ENCODE measurements at regions not wholly inside any gene's neighbourhood (a gene's known extent, or its start where the extent isn't known, plus 50 kb on each side); places are given as distances from the start of the nearest gene placed in this dataset.
"Not testable (repeated sequence)": the region's sequence is repeated elsewhere in the genome, so short reads cannot be mapped to it uniquely, and the experiment has no call there.

DNA sequence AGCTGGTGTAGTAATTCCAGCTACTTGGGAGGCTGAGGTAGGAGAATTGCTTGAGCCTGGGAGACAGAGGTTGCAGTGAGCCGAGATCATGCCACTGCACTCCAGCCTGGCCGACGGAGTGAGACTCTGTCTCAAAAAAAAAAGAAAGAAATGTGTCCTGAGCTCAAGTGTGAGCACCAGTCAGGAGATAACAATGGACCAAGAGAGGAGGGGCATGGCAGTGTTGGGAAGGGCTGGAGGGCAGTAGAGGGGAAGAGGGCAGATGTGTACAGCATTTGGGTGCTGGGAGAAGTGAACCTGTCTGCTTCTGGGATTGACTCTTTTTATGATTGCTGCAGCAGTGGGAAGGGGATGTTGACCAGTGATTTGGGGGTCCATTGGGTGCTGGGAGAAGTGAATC lies 105.3 kb upstream of the MPHOSPH6 start:
- H3K4me3 ChIP-seq (ENCODE audit: low read length in 2 of 2); H3K36me3 ChIP-seq (ENCODE audit: control insufficient read depth in 2 of 2, insufficient read depth in 2 of 2, low read length in 2 of 2); H3K9me3 ChIP-seq (ENCODE audit: control insufficient read depth in 2 of 2, low read length in 2 of 2); H3K9ac ChIP-seq (ENCODE audit: low read length in 2 of 2); H3K27ac ChIP-seq (ENCODE audit: low read length); H3K4me1 ChIP-seq (ENCODE audit: control insufficient read depth, insufficient read depth, low read length); H3K27me3 ChIP-seq (ENCODE audit: control insufficient read depth in 1 of 2, insufficient read depth in 2 of 2, low read length in 2 of 2): not testable (repeated sequence)

DNA sequence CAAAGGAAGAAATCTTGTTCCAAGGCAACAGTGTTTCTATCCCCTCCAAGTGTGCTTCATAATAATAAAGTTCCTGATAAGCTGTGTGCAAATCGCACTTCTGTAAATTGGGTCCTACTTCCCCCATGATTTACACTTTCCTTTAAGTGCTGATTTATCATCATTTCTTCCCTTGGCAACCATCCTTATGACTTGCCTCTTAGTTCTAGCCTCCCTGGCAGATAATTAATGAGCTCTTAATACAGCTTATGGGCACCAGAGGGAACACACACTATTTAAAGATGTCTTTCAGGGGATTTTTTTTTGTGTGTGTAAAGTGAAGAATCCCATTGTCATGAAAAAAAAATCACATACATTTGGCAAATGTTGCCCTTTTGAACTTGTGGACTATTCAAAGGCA lies 101.6 kb upstream of the MPHOSPH6 start:
- Histone ChIP-seq H3K27me3 (ENCODE audit: control insufficient read depth in 1 of 2, insufficient read depth in 2 of 2, low read length in 2 of 2) (no peaks in the 10 kb centered on the region), H3K4me3 (ENCODE audit: low read length in 2 of 2) (no peak overlapping the region), H3K36me3 (ENCODE audit: control insufficient read depth in 2 of 2, insufficient read depth in 2 of 2, low read length in 2 of 2) (no peaks in the 10 kb centered on the region), H3K4me1 (ENCODE audit: control insufficient read depth, insufficient read depth, low read length) (no peaks in the 10 kb centered on the region), H3K9me3 (ENCODE audit: control insufficient read depth in 2 of 2, low read length in 2 of 2) (no peaks in the 10 kb centered on the region), H3K27ac (ENCODE audit: low read length) (no peak overlapping the region), H3K9ac (ENCODE audit: low read length in 2 of 2) (no peak overlapping the region)

DNA sequence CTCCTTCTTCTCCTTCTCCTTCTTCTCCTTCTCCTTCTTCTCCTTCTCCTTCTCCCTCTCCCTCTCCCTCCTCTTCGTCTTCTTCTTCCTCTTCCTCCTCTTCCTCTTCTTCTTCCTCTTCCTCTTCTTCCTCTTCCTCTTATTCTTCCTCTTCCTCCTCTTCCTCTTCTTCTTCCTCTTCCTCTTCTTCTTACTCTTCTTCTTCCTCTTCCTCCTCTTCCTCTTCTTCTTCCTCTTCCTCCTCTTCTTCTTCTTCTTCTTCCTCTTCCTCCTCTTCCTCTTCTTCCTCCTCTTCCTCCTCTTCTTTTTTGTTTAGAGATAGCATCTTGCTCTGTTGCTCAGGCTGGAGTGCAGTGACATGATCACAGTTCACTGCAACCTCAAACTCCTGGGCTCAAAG lies 97.7 kb upstream of the MPHOSPH6 start:
- H3K36me3 ChIP-seq (ENCODE audit: control insufficient read depth in 2 of 2, insufficient read depth in 2 of 2, low read length in 2 of 2); H3K4me3 ChIP-seq (ENCODE audit: low read length in 2 of 2); H3K4me1 ChIP-seq (ENCODE audit: control insufficient read depth, insufficient read depth, low read length); H3K9ac ChIP-seq (ENCODE audit: low read length in 2 of 2); H3K9me3 ChIP-seq (ENCODE audit: control insufficient read depth in 2 of 2, low read length in 2 of 2); H3K27ac ChIP-seq (ENCODE audit: low read length); H3K27me3 ChIP-seq (ENCODE audit: control insufficient read depth in 1 of 2, insufficient read depth in 2 of 2, low read length in 2 of 2): not testable (repeated sequence)

DNA sequence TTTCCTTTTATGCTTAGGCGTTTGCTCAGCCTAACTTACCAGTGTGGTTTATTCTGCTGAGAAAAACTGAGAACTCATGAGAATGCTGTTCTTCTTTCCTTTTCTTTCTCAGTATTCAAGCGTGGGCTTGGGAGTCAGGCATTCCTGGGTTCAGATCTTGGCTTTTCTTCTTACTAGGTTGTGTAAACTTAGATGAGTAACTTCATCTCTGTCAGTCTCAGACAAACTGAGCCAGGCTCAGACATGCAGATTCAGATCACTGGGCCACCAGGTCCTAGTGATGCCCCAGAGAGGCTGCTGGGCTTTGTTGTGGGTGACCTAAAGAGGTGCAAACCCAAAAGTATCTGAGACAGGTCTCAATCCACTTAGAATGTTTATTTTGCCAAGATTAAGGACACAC lies 95.8 kb upstream of the MPHOSPH6 start:
- Histone ChIP-seq H3K36me3 (ENCODE audit: control insufficient read depth in 2 of 2, insufficient read depth in 2 of 2, low read length in 2 of 2) (no peaks in the 10 kb centered on the region), H3K9ac (ENCODE audit: low read length in 2 of 2) (no peak overlapping the region), H3K27me3 (ENCODE audit: control insufficient read depth in 1 of 2, insufficient read depth in 2 of 2, low read length in 2 of 2) (no peaks in the 10 kb centered on the region), H3K27ac (ENCODE audit: low read length) (no peak overlapping the region), H3K9me3 (ENCODE audit: control insufficient read depth in 2 of 2, low read length in 2 of 2) (no peaks in the 10 kb centered on the region), H3K4me3 (ENCODE audit: low read length in 2 of 2) (no peak overlapping the region), H3K4me1 (ENCODE audit: control insufficient read depth, insufficient read depth, low read length) (peaks cover 3% of the 10 kb centered on the region)

DNA sequence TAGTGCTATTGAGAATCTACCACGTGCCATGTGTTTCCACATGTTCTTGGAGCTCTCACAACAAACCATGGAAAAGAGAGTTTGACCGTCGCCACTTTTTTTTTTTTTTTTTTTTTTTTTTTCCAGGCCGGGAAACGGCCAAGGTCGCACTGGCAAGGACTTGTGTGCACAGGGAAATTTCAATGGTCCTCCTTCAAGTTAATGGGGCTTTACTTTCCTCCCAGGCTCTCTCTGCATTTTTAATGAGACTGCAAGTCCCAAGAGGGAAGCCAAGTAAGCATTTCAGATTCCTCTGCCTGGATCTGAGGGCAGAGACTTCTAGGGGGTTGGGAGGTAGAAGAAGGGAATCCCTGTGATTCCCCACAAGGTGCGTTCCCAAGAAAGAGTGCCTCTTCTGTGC lies 94.7 kb upstream of the MPHOSPH6 start:
- Histone ChIP-seq H3K27ac (ENCODE audit: low read length) (no peak overlapping the region), H3K9ac (ENCODE audit: low read length in 2 of 2) (no peak overlapping the region), H3K4me3 (ENCODE audit: low read length in 2 of 2) (no peak overlapping the region), H3K9me3 (ENCODE audit: control insufficient read depth in 2 of 2, low read length in 2 of 2) (no peaks in the 10 kb centered on the region), H3K4me1 (ENCODE audit: control insufficient read depth, insufficient read depth, low read length) (peaks cover 3% of the 10 kb centered on the region), H3K36me3 (ENCODE audit: control insufficient read depth in 2 of 2, insufficient read depth in 2 of 2, low read length in 2 of 2) (no peaks in the 10 kb centered on the region), H3K27me3 (ENCODE audit: control insufficient read depth in 1 of 2, insufficient read depth in 2 of 2, low read length in 2 of 2) (no peaks in the 10 kb centered on the region)

DNA sequence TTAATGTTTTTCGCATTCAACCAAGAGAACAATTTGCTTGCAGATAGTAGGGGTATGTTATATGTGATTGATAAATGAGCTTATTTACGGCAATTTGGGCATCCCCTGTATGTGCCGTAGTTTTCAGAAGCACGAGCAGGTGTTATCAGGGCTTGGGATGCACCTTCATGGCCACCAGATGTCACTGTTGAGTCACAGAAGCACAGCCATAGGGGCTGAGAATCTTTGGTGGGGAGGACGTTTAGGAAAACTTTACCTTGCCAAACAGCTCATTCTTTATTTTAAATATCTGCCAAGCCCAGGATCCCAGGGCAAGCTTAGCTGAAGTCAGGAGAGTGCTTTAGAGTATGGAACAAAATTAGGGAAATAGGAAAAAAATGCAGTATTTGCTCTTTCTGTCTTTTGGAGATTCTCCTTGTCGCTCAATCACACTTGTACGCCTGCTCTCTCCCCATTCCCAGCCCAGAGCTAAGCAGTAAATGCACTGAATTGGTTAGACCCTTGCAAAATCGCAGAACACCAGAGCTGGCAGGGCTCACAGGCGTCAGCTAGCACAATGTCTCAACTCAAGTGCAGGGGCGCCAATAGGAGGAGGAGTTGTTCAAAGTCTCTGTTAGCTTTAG lies 93.6 kb upstream of the MPHOSPH6 start:
- no peaks in the 10 kb centered on the region for H3K27me3 ChIP-seq (ENCODE audit: control insufficient read depth in 1 of 2, insufficient read depth in 2 of 2, low read length in 2 of 2)
- no peaks in the 10 kb centered on the region for H3K9me3 ChIP-seq (ENCODE audit: control insufficient read depth in 2 of 2, low read length in 2 of 2)
- no peak overlapping the region for H3K27ac ChIP-seq (ENCODE audit: low read length)
- H3K36me3 ChIP-seq (ENCODE audit: control insufficient read depth in 2 of 2, insufficient read depth in 2 of 2, low read length in 2 of 2), result no peaks in the 10 kb centered on the region
- peaks cover 3% of the 10 kb centered on the region for H3K4me1 ChIP-seq (ENCODE audit: control insufficient read depth, insufficient read depth, low read length)
- H3K4me3 ChIP-seq (ENCODE audit: low read length in 2 of 2), result no peak overlapping the region
- no peak overlapping the region for H3K9ac ChIP-seq (ENCODE audit: low read length in 2 of 2)

DNA sequence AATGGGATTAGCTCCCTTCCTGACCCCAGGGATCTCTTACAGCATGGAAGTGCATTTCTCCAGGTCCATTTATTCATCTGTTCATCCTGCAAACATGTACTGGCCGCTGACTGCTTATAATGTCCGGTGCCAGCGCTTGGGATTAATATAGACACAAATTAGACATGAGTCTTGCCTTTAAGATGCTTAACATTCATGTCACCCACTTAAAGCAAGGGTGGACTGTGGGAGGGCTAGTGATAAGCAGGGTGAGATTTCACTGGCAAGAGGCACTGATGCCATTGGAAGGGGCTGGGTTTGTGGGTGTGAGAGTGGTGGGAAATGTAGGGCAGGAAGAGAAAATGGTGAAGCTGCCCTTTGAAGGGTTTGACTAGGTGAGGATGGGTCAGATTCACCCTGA lies 92.2 kb upstream of the MPHOSPH6 start:
- no peak overlapping the region for H3K4me3 ChIP-seq (ENCODE audit: low read length in 2 of 2)
- H3K9me3 ChIP-seq (ENCODE audit: control insufficient read depth in 2 of 2, low read length in 2 of 2), result no peaks in the 10 kb centered on the region
- H3K4me1 ChIP-seq (ENCODE audit: control insufficient read depth, insufficient read depth, low read length), result peaks cover 3% of the 10 kb centered on the region
- H3K27me3 ChIP-seq (ENCODE audit: control insufficient read depth in 1 of 2, insufficient read depth in 2 of 2, low read length in 2 of 2), result no peaks in the 10 kb centered on the region
- H3K27ac ChIP-seq (ENCODE audit: low read length), result no peak overlapping the region
- H3K36me3 ChIP-seq (ENCODE audit: control insufficient read depth in 2 of 2, insufficient read depth in 2 of 2, low read length in 2 of 2), result no peaks in the 10 kb centered on the region
- no peak overlapping the region for H3K9ac ChIP-seq (ENCODE audit: low read length in 2 of 2)

DNA sequence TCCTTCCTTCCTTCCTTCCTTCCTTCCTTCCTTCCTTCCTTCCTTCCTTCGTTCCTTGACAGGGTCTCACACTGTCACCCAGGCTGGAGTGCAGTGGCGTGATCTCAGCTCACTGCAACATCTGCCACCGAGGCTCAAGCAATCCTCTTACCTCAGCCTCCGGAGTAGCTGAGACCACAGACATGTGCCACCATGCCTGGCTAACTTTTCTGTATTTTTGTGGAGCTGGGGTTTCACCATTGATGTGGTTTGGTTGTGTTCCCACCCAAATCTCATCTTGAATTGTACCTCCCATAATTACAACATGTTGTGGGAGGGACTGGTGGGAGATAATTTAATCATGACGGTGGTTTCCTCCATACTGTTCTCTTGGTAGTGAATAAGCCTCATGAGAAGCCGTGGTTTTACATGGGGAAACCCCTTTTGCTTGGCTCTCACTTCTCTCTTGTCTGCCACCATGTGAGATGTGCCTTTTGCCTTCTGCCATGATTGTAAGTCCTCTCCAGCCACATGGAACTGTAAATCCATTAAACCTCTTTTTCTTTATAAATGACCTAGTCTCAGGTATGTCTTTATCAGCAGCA lies 90.3 kb upstream of the MPHOSPH6 start:
- H3K27ac ChIP-seq (ENCODE audit: low read length), result no peak overlapping the region
- H3K27me3 ChIP-seq (ENCODE audit: control insufficient read depth in 1 of 2, insufficient read depth in 2 of 2, low read length in 2 of 2), result no peaks in the 10 kb centered on the region
- H3K9me3 ChIP-seq (ENCODE audit: control insufficient read depth in 2 of 2, low read length in 2 of 2), result no peaks in the 10 kb centered on the region
- no peak overlapping the region for H3K4me3 ChIP-seq (ENCODE audit: low read length in 2 of 2)
- H3K9ac ChIP-seq (ENCODE audit: low read length in 2 of 2), result no peak overlapping the region
- H3K36me3 ChIP-seq (ENCODE audit: control insufficient read depth in 2 of 2, insufficient read depth in 2 of 2, low read length in 2 of 2), result no peaks in the 10 kb centered on the region
- peaks cover 3% of the 10 kb centered on the region for H3K4me1 ChIP-seq (ENCODE audit: control insufficient read depth, insufficient read depth, low read length)

DNA sequence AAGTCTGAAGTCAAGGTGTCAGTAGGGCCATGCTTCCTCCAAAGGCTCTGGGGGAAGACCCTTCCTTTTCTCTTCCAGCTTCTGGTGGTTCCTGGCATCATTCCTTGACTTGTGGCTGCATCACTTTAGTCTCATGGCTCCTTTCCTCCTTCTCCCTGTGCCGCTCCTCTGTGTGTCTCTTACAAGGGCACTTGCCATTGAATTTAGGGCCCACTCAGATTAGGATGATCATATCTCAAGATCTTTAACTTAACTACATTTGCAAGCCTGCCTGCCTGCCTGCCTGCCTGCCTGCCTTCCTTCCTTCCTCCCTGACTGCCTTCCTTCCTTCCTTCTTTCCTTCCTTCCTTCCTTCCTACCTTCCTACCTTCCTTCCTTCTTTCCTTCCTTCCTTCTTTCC lies 89.7 kb upstream of the MPHOSPH6 start:
- H3K36me3 ChIP-seq (ENCODE audit: control insufficient read depth in 2 of 2, insufficient read depth in 2 of 2, low read length in 2 of 2), result no peaks in the 10 kb centered on the region
- no peaks in the 10 kb centered on the region for H3K9me3 ChIP-seq (ENCODE audit: control insufficient read depth in 2 of 2, low read length in 2 of 2)
- H3K27ac ChIP-seq (ENCODE audit: low read length), result no peak overlapping the region
- H3K4me3 ChIP-seq (ENCODE audit: low read length in 2 of 2), result no peak overlapping the region
- no peak overlapping the region for H3K9ac ChIP-seq (ENCODE audit: low read length in 2 of 2)
- H3K27me3 ChIP-seq (ENCODE audit: control insufficient read depth in 1 of 2, insufficient read depth in 2 of 2, low read length in 2 of 2), result no peaks in the 10 kb centered on the region
- peaks cover 3% of the 10 kb centered on the region for H3K4me1 ChIP-seq (ENCODE audit: control insufficient read depth, insufficient read depth, low read length)

DNA sequence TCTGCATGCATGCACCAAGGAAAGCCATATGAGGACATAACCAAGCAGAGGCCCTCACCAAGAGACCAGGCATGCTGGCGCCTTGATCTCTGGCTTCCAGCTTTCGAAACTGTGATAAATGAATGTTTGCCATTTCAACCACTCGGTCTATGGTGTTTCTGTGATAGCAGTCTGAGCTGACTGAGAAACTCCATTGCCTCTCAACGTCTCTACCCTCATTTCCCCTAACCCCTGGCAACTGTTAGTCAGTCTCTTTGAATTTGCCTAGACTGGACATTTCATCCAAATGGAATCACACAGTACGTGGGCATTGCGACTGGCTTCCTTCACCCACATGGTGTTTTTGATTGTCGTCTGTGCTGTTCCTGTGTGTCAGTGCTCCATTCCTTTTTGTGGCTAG lies 88.0 kb upstream of the MPHOSPH6 start:
- Histone ChIP-seq H3K27ac (ENCODE audit: low read length) (no peak overlapping the region), H3K27me3 (ENCODE audit: control insufficient read depth in 1 of 2, insufficient read depth in 2 of 2, low read length in 2 of 2) (no peaks in the 10 kb centered on the region), H3K9ac (ENCODE audit: low read length in 2 of 2) (no peak overlapping the region), H3K4me3 (ENCODE audit: low read length in 2 of 2) (no peak overlapping the region), H3K4me1 (ENCODE audit: control insufficient read depth, insufficient read depth, low read length) (no peaks in the 10 kb centered on the region), H3K36me3 (ENCODE audit: control insufficient read depth in 2 of 2, insufficient read depth in 2 of 2, low read length in 2 of 2) (no peaks in the 10 kb centered on the region), H3K9me3 (ENCODE audit: control insufficient read depth in 2 of 2, low read length in 2 of 2) (no peaks in the 10 kb centered on the region)

DNA sequence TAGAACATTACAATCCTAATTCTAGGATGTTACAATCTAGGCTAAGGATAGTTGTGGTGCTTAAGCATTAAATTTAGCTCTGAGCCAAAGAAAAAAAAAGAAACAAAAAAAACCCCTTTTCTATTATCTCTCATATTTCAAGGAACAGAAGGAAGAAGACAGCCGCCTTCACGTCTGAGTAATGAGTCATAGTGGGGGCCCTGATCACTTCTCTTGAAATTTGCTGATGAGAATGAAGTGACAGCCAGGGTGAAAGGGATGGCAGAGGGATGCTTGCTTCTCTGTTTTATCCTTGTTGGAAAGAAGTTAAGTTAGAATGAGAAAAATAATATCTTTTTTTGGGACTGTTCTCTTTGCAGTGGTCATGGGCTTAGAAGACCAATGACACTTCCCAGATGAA lies 82.6 kb upstream of the MPHOSPH6 start:
- Histone ChIP-seq H3K9ac (ENCODE audit: low read length in 2 of 2) (no peak overlapping the region), H3K9me3 (ENCODE audit: control insufficient read depth in 2 of 2, low read length in 2 of 2) (no peaks in the 10 kb centered on the region), H3K36me3 (ENCODE audit: control insufficient read depth in 2 of 2, insufficient read depth in 2 of 2, low read length in 2 of 2) (no peaks in the 10 kb centered on the region), H3K4me3 (ENCODE audit: low read length in 2 of 2) (no peak overlapping the region), H3K4me1 (ENCODE audit: control insufficient read depth, insufficient read depth, low read length) (no peaks in the 10 kb centered on the region), H3K27ac (ENCODE audit: low read length) (no peak overlapping the region), H3K27me3 (ENCODE audit: control insufficient read depth in 1 of 2, insufficient read depth in 2 of 2, low read length in 2 of 2) (no peaks in the 10 kb centered on the region)
